ENCODE measurements at regions not wholly inside any gene's neighbourhood (a gene's known extent, or its start where the extent isn't known, plus 50 kb on each side); places are given as distances from the start of the nearest gene placed in this dataset.
"Not testable (repeated sequence)": the region's sequence is repeated elsewhere in the genome, so short reads cannot be mapped to it uniquely, and the experiment has no call there.

- no peak for DNase-seq (ENCODE audit: low spot score)
These were observed 723.1 kb upstream of the B3GALT2 start for GRCh38 chr1:193909406-193910082.

- DNase-seq (ENCODE audit: low spot score): no peak
These were observed 719.1 kb upstream of the B3GALT2 start for GRCh38 chr1:193905288-193906085.

GRCh38 chr1:193891788-193892187 lies 705.4 kb upstream of the B3GALT2 start:
- DNase-seq (ENCODE audit: low spot score): no peak

- DNase-seq (ENCODE audit: low spot score): no peak
These were observed 704.5 kb upstream of the B3GALT2 start for GRCh38 chr1:193890935-193891334.

GRCh38 chr1:193884848-193885558 lies 698.6 kb upstream of the B3GALT2 start:
- no peak for DNase-seq (ENCODE audit: low spot score)

- not testable (repeated sequence) for DNase-seq (ENCODE audit: low spot score)
These were observed 691.5 kb upstream of the B3GALT2 start for GRCh38 chr1:193877920-193878319.

- DNase-seq (ENCODE audit: low spot score): no peak
These were observed 682.0 kb upstream of the B3GALT2 start for GRCh38 chr1:193868425-193868824.

GRCh38 chr1:193856261-193856660 lies 669.8 kb upstream of the B3GALT2 start:
- no peak for DNase-seq (ENCODE audit: low spot score)

- no peak for DNase-seq (ENCODE audit: low spot score)
These were observed 664.3 kb upstream of the B3GALT2 start for GRCh38 chr1:193850745-193851144.

- no peak for DNase-seq (ENCODE audit: low spot score)
These were observed 660.6 kb upstream of the B3GALT2 start for GRCh38 chr1:193846876-193847604.

- no peak for DNase-seq (ENCODE audit: low spot score)
These were observed 660.0 kb upstream of the B3GALT2 start for GRCh38 chr1:193846411-193846810.

- no peak for DNase-seq (ENCODE audit: low spot score)
These were observed 655.4 kb upstream of the B3GALT2 start for GRCh38 chr1:193841857-193842256.

GRCh38 chr1:193831465-193831864 lies 645.1 kb upstream of the B3GALT2 start:
- DNase-seq (ENCODE audit: low spot score): no peak

GRCh38 chr1:193827516-193827915 lies 641.1 kb upstream of the B3GALT2 start:
- no peak for DNase-seq (ENCODE audit: low spot score)

GRCh38 chr1:193819376-193819775 lies 633.0 kb upstream of the B3GALT2 start:
- no peak for DNase-seq (ENCODE audit: low spot score)

GRCh38 chr1:193807208-193807607 lies 620.8 kb upstream of the B3GALT2 start:
- DNase-seq (ENCODE audit: low spot score): no peak

GRCh38 chr1:193806079-193807048 lies 620.0 kb upstream of the B3GALT2 start:
- DNase-seq (ENCODE audit: low spot score): no peak

GRCh38 chr1:193799948-193800690 lies 613.7 kb upstream of the B3GALT2 start:
- DNase-seq (ENCODE audit: low spot score): no peak

- DNase-seq (ENCODE audit: low spot score): no peak
These were observed 613.0 kb upstream of the B3GALT2 start for GRCh38 chr1:193799371-193799770.

- DNase-seq (ENCODE audit: low spot score): no peak
These were observed 607.8 kb upstream of the B3GALT2 start for GRCh38 chr1:193794239-193794638.
